RCC 7860 (cell line): ENCODE measurements at regions not wholly inside any gene's neighbourhood (a gene's known extent, or its start where the extent isn't known, plus 50 kb on each side); places are given as distances from the start of the nearest gene placed in this dataset.
"Not testable (repeated sequence)": the region's sequence is repeated elsewhere in the genome, so short reads cannot be mapped to it uniquely, and the experiment has no call there.

Experiments used
- DNase-seq: peaks from one replicate; pipeline ENCODE4 v3.0.0-alpha.2; 2015; ENCODE audit warnings: low spot score
- FAIRE-seq: peaks from 2 replicates; lab custom pipeline; 2012; peaks lifted over from hg19 to GRCh38; lab: Jason Lieb, UNC

- not testable (repeated sequence) for DNase-seq, FAIRE-seq
Measured at GRCh38 chr17:21470422-21470821, 94.3 kb downstream of the KCNJ12 start.

GRCh38 chr17:21470861-21471260 is 94.7 kb downstream of the KCNJ12 start:
- FAIRE-seq (no peak), DNase-seq (no peak)

- no peak for DNase-seq
- no peak for FAIRE-seq
Measured at GRCh38 chr17:21474815-21475214, 98.7 kb downstream of the KCNJ12 start.

GRCh38 chr17:21475571-21475970 is 99.4 kb downstream of the KCNJ12 start:
- FAIRE-seq, result no peak
- DNase-seq, result no peak

- DNase-seq (no peak), FAIRE-seq (no peak)
Measured at GRCh38 chr17:21476867-21477266, 100.7 kb downstream of the KCNJ12 start.

GRCh38 chr17:21482189-21482865 is 106.2 kb downstream of the KCNJ12 start:
- no peak for FAIRE-seq
- DNase-seq, result no peak

GRCh38 chr17:21488043-21488442 is 111.9 kb downstream of the KCNJ12 start:
- not testable (repeated sequence) for DNase-seq, FAIRE-seq

- DNase-seq, result no peak
- FAIRE-seq, result no peak
Measured at GRCh38 chr17:21493993-21494392, 117.8 kb downstream of the KCNJ12 start.

GRCh38 chr17:21495281-21495680 is 119.1 kb downstream of the KCNJ12 start:
- FAIRE-seq (no peak), DNase-seq (no peak)

GRCh38 chr17:21500064-21500463 is 123.9 kb downstream of the KCNJ12 start:
- FAIRE-seq, result no peak
- no peak for DNase-seq

- not testable (repeated sequence) for DNase-seq, FAIRE-seq
Measured at GRCh38 chr17:21501927-21502700, 126.0 kb downstream of the KCNJ12 start.

GRCh38 chr17:21505819-21506815 is 130.0 kb downstream of the KCNJ12 start:
- DNase-seq (no peak), FAIRE-seq (no peak)

- not testable (repeated sequence) for DNase-seq, FAIRE-seq
Measured at GRCh38 chr17:21507806-21508205, 131.6 kb downstream of the KCNJ12 start.

- no peak for FAIRE-seq
- no peak for DNase-seq
Measured at GRCh38 chr17:21508211-21508610, 132.1 kb downstream of the KCNJ12 start.

GRCh38 chr17:21509356-21509755 is 133.2 kb downstream of the KCNJ12 start:
- FAIRE-seq, DNase-seq: not testable (repeated sequence)

GRCh38 chr17:21510686-21511362 is 134.7 kb downstream of the KCNJ12 start:
- no peak for FAIRE-seq
- DNase-seq, result no peak

GRCh38 chr17:21511363-21512195 is 135.4 kb downstream of the KCNJ12 start:
- DNase-seq (peak; percentile 47), FAIRE-seq (peak; percentile 11)

GRCh38 chr17:21512307-21513011 is 136.3 kb downstream of the KCNJ12 start:
- DNase-seq, result no peak
- FAIRE-seq, result no peak
